ENCODE measurements at regions not wholly inside any gene's neighbourhood (a gene's known extent, or its start where the extent isn't known, plus 50 kb on each side); places are given as distances from the start of the nearest gene placed in this dataset.

GRCh38 chr5:29262339-29263123 is 1931.0 kb upstream of the CDH6 start:
- TF ChIP-seq CTCF (IDR thresholded peaks at IDR 0.05; ENCODE audit: low read depth, low read length, poor library complexity, severe bottlenecking): no peak
- no peak for TF ChIP-seq EZH2phosphoT487 (IDR thresholded peaks at IDR 0.05; ENCODE audit: borderline replicate concordance, low read length)
